HEK293 (cell line): ENCODE measurements at regions not wholly inside any gene's neighbourhood (a gene's known extent, or its start where the extent isn't known, plus 50 kb on each side); places are given as distances from the start of the nearest gene placed in this dataset.

ENCODE experiments used
- CTCF ChIA-PET: fragments of 350-600 bp; formaldehyde crosslinking; extraction: SDS; loops from one replicate; lab custom pipeline; 2021; ENCODE audit warnings: antibody characterized with exemption; lab: Yijun Ruan, JAX
- POLR2A ChIA-PET: fragments of 300-600 bp; formaldehyde crosslinking; extraction: SDS; loops from one replicate; lab custom pipeline; 2020; ENCODE audit warnings: antibody characterized with exemption, inconsistent platforms; lab: Yijun Ruan, JAX
- H3K27ac ChIP-seq: fragments of 200-500 bp; sonication (Bioruptor generic); 2 replicates; pipeline ENCODE4 v1.5.1; 2014; ENCODE audit warnings: low read depth, low read length, control low read depth, inconsistent platforms; ENCODE audit errors: extremely low read depth
- H3K36me3 ChIP-seq, 2 experiments: fragments of 200-500 bp in 1 of 2; sonication (Bioruptor generic) in 1 of 2; 1 replicate in 1 of 2; 2 replicates in 1 of 2; pipeline ENCODE4 v1.5.1; 2014 to 2017; ENCODE audit warnings: inconsistent platforms in 2 of 2, low read length in 2 of 2; ENCODE audit not compliant: control insufficient read depth in 2 of 2, insufficient read depth in 1 of 2
- H3K4me1 ChIP-seq: fragments of 200-500 bp; sonication (Bioruptor generic); 2 replicates; pipeline ENCODE4 v1.5.1; 2014; ENCODE audit warnings: mild to moderate bottlenecking, low read length, inconsistent platforms; ENCODE audit not compliant: control insufficient read depth, insufficient read depth
- H3K4me3 ChIP-seq: 2 replicates; pipeline ENCODE4 v1.5.1; 2011; ENCODE audit warnings: low read depth, mild to moderate bottlenecking, control low read depth, low read length, moderate library complexity
- H3K9me3 ChIP-seq: fragments of 200-500 bp; sonication (Bioruptor generic); 2 replicates; pipeline ENCODE4 v1.5.1; 2014; ENCODE audit warnings: low read depth, low read length, inconsistent platforms; ENCODE audit not compliant: control insufficient read depth, insufficient read depth
- KLF9 ChIP-seq: fragments of 450-650 bp; formaldehyde crosslinking; IDR thresholded peaks from 2 replicates; pipeline ENCODE4 v1.5.1; 2016; ENCODE audit warnings: missing biosample characterization, missing genetic modification characterization, low read depth
- PBX3 ChIP-seq: sonication (generic); formaldehyde crosslinking; IDR thresholded peaks from 2 replicates; pipeline ENCODE4 v1.8.1; 2022; ENCODE audit warnings: mild to moderate bottlenecking, moderate library complexity, missing genetic modification reagents
- SCRT2 ChIP-seq: fragments of 450-650 bp; formaldehyde crosslinking; IDR thresholded peaks from 2 replicates; pipeline ENCODE4 v1.5.1; 2016; ENCODE audit warnings: missing biosample characterization, missing genetic modification characterization
- SETDB1 ChIP-seq: IDR thresholded peaks from one replicate; pipeline ENCODE4 v1.6.1; 2017; ENCODE audit warnings: mild to moderate bottlenecking, low read length, moderate library complexity, mixed read lengths; ENCODE audit not compliant: insufficient read length
- TRIM28 ChIP-seq: IDR thresholded peaks from 2 replicates; pipeline ENCODE4 v1.6.1; 2011; ENCODE audit warnings: low read length, control low read depth, borderline replicate concordance
- YY1 ChIP-seq: fragments of 450-650 bp; formaldehyde crosslinking; IDR thresholded peaks from 2 replicates; pipeline ENCODE4 v1.5.1; 2018; ENCODE audit warnings: missing biosample characterization, missing genetic modification characterization
- ZNF19 ChIP-seq: fragments of 450-650 bp; formaldehyde crosslinking; IDR thresholded peaks from 2 replicates; pipeline ENCODE4; 2016; ENCODE audit warnings: missing biosample characterization, missing genetic modification characterization, low read depth
- ZNF23 ChIP-seq: fragments of 450-650 bp; formaldehyde crosslinking; IDR thresholded peaks from 2 replicates; pipeline ENCODE4 v1.5.1; 2016; ENCODE audit warnings: missing biosample characterization, missing genetic modification characterization, borderline replicate concordance
- ZNF239 ChIP-seq: fragments of 450-650 bp; formaldehyde crosslinking; IDR thresholded peaks from 2 replicates; pipeline ENCODE4 v1.5.1; 2016; ENCODE audit warnings: missing biosample characterization, missing genetic modification characterization
- ZNF335 ChIP-seq: fragments of 450-650 bp; formaldehyde crosslinking; conservative IDR thresholded peaks from 2 replicates; pipeline ENCODE4 v1.5.1; 2016; ENCODE audit warnings: missing biosample characterization, missing genetic modification characterization
- ZNF514 ChIP-seq: fragments of 450-650 bp; formaldehyde crosslinking; IDR thresholded peaks from 2 replicates; pipeline ENCODE4 v1.5.1; 2016; ENCODE audit warnings: missing biosample characterization, missing genetic modification characterization
- ZNF560 ChIP-seq: fragments of 450-650 bp; formaldehyde crosslinking; IDR thresholded peaks from 2 replicates; pipeline ENCODE4 v1.5.1; 2017; ENCODE audit warnings: missing biosample characterization, missing genetic modification characterization, borderline replicate concordance
- ZNF596 ChIP-seq: fragments of 450-650 bp; IDR thresholded peaks from 2 replicates; pipeline ENCODE4 v1.5.0; 2018; ENCODE audit warnings: missing biosample characterization, mild to moderate bottlenecking, missing genetic modification characterization, moderate library complexity
- ZNF610 ChIP-seq: fragments of 450-650 bp; formaldehyde crosslinking; IDR thresholded peaks from 2 replicates; pipeline ENCODE4 v1.5.1; 2016; ENCODE audit warnings: missing biosample characterization, missing genetic modification characterization, borderline replicate concordance
- ZNF623 ChIP-seq: fragments of 450-650 bp; formaldehyde crosslinking; IDR thresholded peaks from 2 replicates; pipeline ENCODE4 v1.5.1; 2016; ENCODE audit warnings: missing biosample characterization, missing genetic modification characterization
- ZNF654 ChIP-seq: fragments of 450-650 bp; formaldehyde crosslinking; IDR thresholded peaks from 2 replicates; pipeline ENCODE4 v1.5.1; 2016; ENCODE audit warnings: low read depth, missing biosample characterization, missing genetic modification characterization
- ZNF670 ChIP-seq: fragments of 450-650 bp; formaldehyde crosslinking; IDR thresholded peaks from 2 replicates; pipeline ENCODE4 v1.5.1; 2016; ENCODE audit warnings: missing biosample characterization, missing genetic modification characterization, low read depth
- ZNF701 ChIP-seq: fragments of 450-650 bp; formaldehyde crosslinking; IDR thresholded peaks from 2 replicates; pipeline ENCODE4 v1.5.1; 2016; ENCODE audit warnings: missing biosample characterization, missing genetic modification characterization
- ZNF768 ChIP-seq: fragments of 450-650 bp; formaldehyde crosslinking; IDR thresholded peaks from 2 replicates; pipeline ENCODE4 v1.5.1; 2018; ENCODE audit warnings: missing biosample characterization, mild to moderate bottlenecking, missing genetic modification characterization
- ZNF792 ChIP-seq: fragments of 450-650 bp; formaldehyde crosslinking; IDR thresholded peaks from 2 replicates; pipeline ENCODE4 v1.5.1; 2016; ENCODE audit warnings: missing biosample characterization, missing genetic modification characterization
- ZNF837 ChIP-seq: fragments of 450-650 bp; formaldehyde crosslinking; IDR thresholded peaks from 2 replicates; pipeline ENCODE4 v1.5.1; 2016; ENCODE audit warnings: missing biosample characterization, missing genetic modification characterization
- ZNF843 ChIP-seq: fragments of 450-650 bp; formaldehyde crosslinking; IDR thresholded peaks from 2 replicates; pipeline ENCODE4 v1.5.1; 2016; ENCODE audit warnings: missing biosample characterization, missing genetic modification characterization
- TF ChIP-seq, protein P1 (sequence below): fragments of 450-650 bp; formaldehyde crosslinking; IDR thresholded peaks from 2 replicates; pipeline ENCODE4 v1.5.1; 2016; ENCODE audit warnings: missing biosample characterization, missing genetic modification characterization

GRCh38 chr5:167961731-167962130 is 329.7 kb upstream of the WWC1 start:
- no peak for TF ChIP-seq ZNF596
- no peak for TF ChIP-seq ZNF610 (tag by site-specific recombination)
- TF ChIP-seq ZNF623 (tag by site-specific recombination), result no peak
- no peak for TF ChIP-seq ZNF335
- no peak for TF ChIP-seq SCRT2 (tag by site-specific recombination)
- no peak for TF ChIP-seq KLF9 (tag by site-specific recombination)
- no peak for TF ChIP-seq ZNF19 (tag by site-specific recombination)
- TF ChIP-seq ZNF560 (tag by site-specific recombination), result no peak
- no peak for TF ChIP-seq ZNF654
- CTCF ChIA-PET, result interaction anchor here (0.7 kb wide), 1 partner anchor 334 kb away, joined by 3 read pairs; no protein-coding TSS in a partner anchor

GRCh38 chr5:167964529-167964928 is 326.9 kb upstream of the WWC1 start:
- TF ChIP-seq, protein P1, sequence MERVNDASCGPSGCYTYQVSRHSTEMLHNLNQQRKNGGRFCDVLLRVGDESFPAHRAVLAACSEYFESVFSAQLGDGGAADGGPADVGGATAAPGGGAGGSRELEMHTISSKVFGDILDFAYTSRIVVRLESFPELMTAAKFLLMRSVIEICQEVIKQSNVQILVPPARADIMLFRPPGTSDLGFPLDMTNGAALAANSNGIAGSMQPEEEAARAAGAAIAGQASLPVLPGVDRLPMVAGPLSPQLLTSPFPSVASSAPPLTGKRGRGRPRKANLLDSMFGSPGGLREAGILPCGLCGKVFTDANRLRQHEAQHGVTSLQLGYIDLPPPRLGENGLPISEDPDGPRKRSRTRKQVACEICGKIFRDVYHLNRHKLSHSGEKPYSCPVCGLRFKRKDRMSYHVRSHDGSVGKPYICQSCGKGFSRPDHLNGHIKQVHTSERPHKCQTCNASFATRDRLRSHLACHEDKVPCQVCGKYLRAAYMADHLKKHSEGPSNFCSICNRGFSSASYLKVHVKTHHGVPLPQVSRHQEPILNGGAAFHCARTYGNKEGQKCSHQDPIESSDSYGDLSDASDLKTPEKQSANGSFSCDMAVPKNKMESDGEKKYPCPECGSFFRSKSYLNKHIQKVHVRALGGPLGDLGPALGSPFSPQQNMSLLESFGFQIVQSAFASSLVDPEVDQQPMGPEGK (tag by site-specific recombination), result no peak
- TF ChIP-seq PBX3 (CRISPR knock-in tag) (no peak), ZNF23 (tag by site-specific recombination) (no peak), ZNF514 (tag by site-specific recombination) (no peak), YY1 (tag by site-specific recombination) (no peak), ZNF239 (tag by site-specific recombination) (no peak), ZNF837 (no peak), ZNF654 (no peak), ZNF768 (no peak), ZNF701 (tag by site-specific recombination) (no peak), ZNF670 (tag by site-specific recombination) (no peak), TRIM28 (no peak), ZNF843 (no peak)
- Histone ChIP-seq H3K9me3 (no peaks in the 10 kb centered on the region), H3K4me1 (no peaks in the 10 kb centered on the region), H3K27ac (no peak overlapping the region), H3K36me3 (no peaks in the 10 kb centered on the region), H3K4me3 (no peak overlapping the region)
- ChIA-PET POLR2A (no interaction called here), CTCF (interaction anchor here (0.6 to 1.8 kb wide), 5 partner anchors 11 to 242 kb away, joined by 3 to 5 read pairs (median 3); no protein-coding TSS in a partner anchor)

More at GRCh38 chr5:167961731-167962130, 329.7 kb upstream of the WWC1 start:
- Histone ChIP-seq H3K27ac (no peak overlapping the region), H3K4me1 (no peaks in the 10 kb centered on the region), H3K36me3 (no peaks in the 10 kb centered on the region), H3K4me3 (no peak overlapping the region), H3K9me3 (no peaks in the 10 kb centered on the region)
- POLR2A ChIA-PET, result interaction anchor here (0.7 kb wide), 1 partner anchor 33 kb away, joined by 3 read pairs; no protein-coding TSS in a partner anchor

- ChIA-PET POLR2A (no interaction called here), CTCF (interaction anchor here (0.6 to 1.8 kb wide), 5 partner anchors 12 to 243 kb away, joined by 3 to 5 read pairs (median 4); no protein-coding TSS in a partner anchor)
- no peak for TF ChIP-seq SETDB1
- TF ChIP-seq ZNF792 (tag by site-specific recombination), result no peak
- Histone ChIP-seq H3K4me1 (no peaks in the 10 kb centered on the region), H3K27ac (no peak overlapping the region), H3K36me3 (no peaks in the 10 kb centered on the region), H3K4me3 (no peak overlapping the region), H3K9me3 (no peaks in the 10 kb centered on the region)
Measured at GRCh38 chr5:167965710-167966109, 325.7 kb upstream of the WWC1 start.
